NT2/D1 (cell line): ENCODE measurements at regions not wholly inside any gene's neighbourhood (a gene's known extent, or its start where the extent isn't known, plus 50 kb on each side); places are given as distances from the start of the nearest gene placed in this dataset.
A peak's percentile ranks its signal among the peaks of the same experiment; 100 is the strongest.

Experiments
- DNase-seq: peaks from one replicate; pipeline ENCODE4 v3.0.0-alpha.2; 2011; ENCODE audit warnings: low read depth, low spot score
- H3K27me3 ChIP-seq: 2 replicates; pipeline ENCODE4 v1.6.0; 2011; ENCODE audit warnings: mild to moderate bottlenecking; ENCODE audit not compliant: insufficient read length, insufficient read depth
- H3K36me3 ChIP-seq: 2 replicates; pipeline ENCODE4 v1.6.1; 2011; ENCODE audit warnings: mild to moderate bottlenecking, low read length, mixed read lengths; ENCODE audit not compliant: insufficient read depth, insufficient read length
- H3K4me1 ChIP-seq: 2 replicates; pipeline ENCODE4 v1.5.1; 2011; ENCODE audit not compliant: insufficient read depth, insufficient read length
- H3K4me3 ChIP-seq: 2 replicates; pipeline ENCODE4 v1.5.1; 2011; ENCODE audit warnings: low read depth; ENCODE audit not compliant: insufficient read length
- H3K9ac ChIP-seq: 2 replicates; pipeline ENCODE4 v1.6.0; 2011; ENCODE audit warnings: low read depth; ENCODE audit not compliant: insufficient read length
- H3K9me3 ChIP-seq: 2 replicates; pipeline ENCODE4 v1.5.1; 2011; ENCODE audit warnings: mild to moderate bottlenecking, low read length; ENCODE audit not compliant: insufficient read depth
- SUZ12 ChIP-seq: IDR thresholded peaks from 2 replicates; pipeline ENCODE4 v1.6.1; 2011; ENCODE audit not compliant: insufficient read length, insufficient read depth; ENCODE audit errors: extremely low read depth
- YY1 ChIP-seq: IDR thresholded peaks from 2 replicates; pipeline ENCODE4 v1.6.1; 2011; ENCODE audit not compliant: insufficient read length, insufficient read depth
- ZNF274 ChIP-seq: IDR thresholded peaks from 2 replicates; pipeline ENCODE4 v1.6.1; 2011; ENCODE audit warnings: mild to moderate bottlenecking, low read depth, low read length

GRCh38 chr15:31522028-31522427, 195.4 kb downstream of the KLF13 start:
- peak; percentile 25 for DNase-seq
- Histone ChIP-seq H3K4me1 (peaks cover 11% of the 10 kb centered on the region), H3K9ac (no peak overlapping the region), H3K9me3 (no peaks in the 10 kb centered on the region), H3K4me3 (no peak overlapping the region), H3K36me3 (no peaks in the 10 kb centered on the region), H3K27me3 (no peaks in the 10 kb centered on the region)
- no peak for TF ChIP-seq SUZ12
- TF ChIP-seq ZNF274, result no peak
- TF ChIP-seq YY1, result no peak

DNA sequence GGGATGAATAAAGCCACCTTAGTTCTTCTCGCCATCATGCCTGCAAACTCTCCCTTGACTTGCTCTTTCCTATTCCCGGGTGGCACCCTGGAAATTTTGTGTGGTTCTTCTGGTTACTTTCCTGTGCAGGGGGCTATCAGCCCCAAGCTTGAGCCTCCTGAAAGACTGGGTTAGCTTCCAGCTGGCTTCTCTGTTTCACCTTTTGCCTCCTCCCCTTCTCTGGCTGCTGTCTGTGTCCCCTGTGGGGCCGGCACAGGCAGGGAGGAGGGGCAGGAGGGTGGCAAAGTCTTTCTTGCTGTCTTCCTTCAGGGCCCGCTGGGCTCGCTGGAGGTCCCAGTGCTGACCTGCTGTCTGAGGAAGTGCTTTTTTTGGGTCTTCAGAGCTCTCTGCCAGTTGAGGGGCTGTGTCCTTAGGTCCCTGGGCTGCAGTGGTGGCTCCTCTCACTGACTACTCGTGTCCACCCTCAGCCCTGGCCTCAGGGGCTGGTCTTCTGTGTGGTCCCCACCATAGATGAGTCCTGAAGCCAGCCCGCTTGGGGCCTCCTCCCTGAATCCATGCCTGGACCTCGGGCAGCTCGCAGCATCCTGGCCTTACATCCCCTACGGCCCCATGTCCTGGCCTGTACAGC, 196.5 kb downstream of the KLF13 start:
- no peak for DNase-seq
- no peaks in the 10 kb centered on the region for H3K36me3 ChIP-seq
- H3K9ac ChIP-seq, result no peak overlapping the region
- no peak for TF ChIP-seq SUZ12
- no peak for TF ChIP-seq ZNF274
- TF ChIP-seq YY1, result no peak
- peaks cover 18% of the 10 kb centered on the region for H3K4me1 ChIP-seq
- no peak overlapping the region for H3K4me3 ChIP-seq
- H3K9me3 ChIP-seq, result no peaks in the 10 kb centered on the region
- no peaks in the 10 kb centered on the region for H3K27me3 ChIP-seq

DNA sequence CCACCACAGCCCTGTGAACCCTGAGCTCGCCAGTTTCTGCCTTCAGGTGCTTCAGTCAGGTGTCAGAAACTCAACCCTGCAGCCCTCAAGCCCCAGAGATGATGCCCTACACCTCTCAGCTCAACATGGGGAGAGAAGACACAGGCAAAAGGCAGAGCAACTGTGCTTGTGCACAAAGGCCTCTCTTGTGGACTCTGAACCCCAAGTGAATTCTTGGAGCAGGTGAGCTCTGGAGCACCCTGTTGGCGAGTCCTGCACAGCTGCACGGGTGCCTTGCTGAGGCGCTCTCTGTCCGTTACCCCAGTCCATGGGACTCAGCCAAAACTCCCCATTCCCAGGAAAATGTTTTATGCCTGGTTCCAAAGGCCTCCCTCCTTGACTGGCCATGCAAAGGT, 197.0 kb downstream of the KLF13 start:
- Histone ChIP-seq H3K4me1 (peaks cover 21% of the 10 kb centered on the region), H3K9ac (no peak overlapping the region), H3K27me3 (no peaks in the 10 kb centered on the region), H3K4me3 (no peak overlapping the region), H3K36me3 (no peaks in the 10 kb centered on the region), H3K9me3 (no peaks in the 10 kb centered on the region)
- no peak for TF ChIP-seq ZNF274
- no peak for TF ChIP-seq SUZ12
- no peak for TF ChIP-seq YY1
- DNase-seq, result no peak

DNA sequence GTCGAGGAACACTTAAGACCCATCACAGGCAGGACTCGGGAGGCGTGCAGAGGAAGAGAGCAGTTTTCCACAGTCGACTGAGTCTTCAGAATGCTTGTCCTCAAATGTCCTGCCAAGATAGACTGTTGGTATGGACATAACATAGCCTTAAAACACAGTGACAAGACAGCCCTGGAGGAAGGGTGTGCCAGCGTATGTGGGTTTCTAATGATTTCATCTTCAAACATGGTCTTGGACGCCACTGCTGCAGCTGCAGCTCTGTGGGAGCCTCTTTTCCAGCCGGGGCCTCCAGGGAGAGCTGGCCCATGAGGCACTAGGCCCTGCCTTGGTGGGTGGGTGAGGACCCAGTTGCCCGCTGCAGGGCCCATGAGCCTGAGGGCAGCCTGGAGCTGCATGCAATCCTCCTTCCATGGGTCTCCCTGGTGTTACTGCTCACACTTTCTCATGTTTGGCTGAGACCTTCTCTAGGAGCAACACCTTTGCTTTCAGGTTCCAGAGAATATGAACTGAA, 198.6 kb downstream of the KLF13 start:
- no peaks in the 10 kb centered on the region for H3K27me3 ChIP-seq
- no peaks in the 10 kb centered on the region for H3K9me3 ChIP-seq
- no peak overlapping the region for H3K9ac ChIP-seq
- no peak for DNase-seq
- no peak overlapping the region for H3K4me3 ChIP-seq
- H3K36me3 ChIP-seq, result no peaks in the 10 kb centered on the region
- peaks cover 21% of the 10 kb centered on the region for H3K4me1 ChIP-seq
- no peak for TF ChIP-seq YY1
- TF ChIP-seq SUZ12, result no peak
- no peak for TF ChIP-seq ZNF274

- H3K36me3 ChIP-seq, result no peaks in the 10 kb centered on the region
- H3K9ac ChIP-seq, result no peak overlapping the region
- H3K27me3 ChIP-seq, result no peaks in the 10 kb centered on the region
- no peak for DNase-seq
- no peak for TF ChIP-seq YY1
- no peak for TF ChIP-seq SUZ12
- no peak for TF ChIP-seq ZNF274
- no peaks in the 10 kb centered on the region for H3K9me3 ChIP-seq
- peaks cover 21% of the 10 kb centered on the region for H3K4me1 ChIP-seq
- H3K4me3 ChIP-seq, result no peak overlapping the region
These were observed 199.5 kb downstream of the KLF13 start for GRCh38 chr15:31525988-31526665.

GRCh38 chr15:31526916-31527690, 200.5 kb downstream of the KLF13 start:
- DNase-seq, result peak; percentile 27
- no peaks in the 10 kb centered on the region for H3K27me3 ChIP-seq
- peaks cover 19% of the 10 kb centered on the region for H3K4me1 ChIP-seq
- no peak overlapping the region for H3K4me3 ChIP-seq
- TF ChIP-seq YY1 (no peak), ZNF274 (no peak), SUZ12 (no peak)
- H3K9me3 ChIP-seq, result no peaks in the 10 kb centered on the region
- no peak overlapping the region for H3K9ac ChIP-seq
- no peaks in the 10 kb centered on the region for H3K36me3 ChIP-seq

GRCh38 chr15:31528846-31529245, 202.2 kb downstream of the KLF13 start:
- Histone ChIP-seq H3K4me1 (peaks cover 16% of the 10 kb centered on the region), H3K9me3 (no peaks in the 10 kb centered on the region), H3K36me3 (no peaks in the 10 kb centered on the region), H3K9ac (no peak overlapping the region), H3K4me3 (no peak overlapping the region), H3K27me3 (no peaks in the 10 kb centered on the region)
- no peak for TF ChIP-seq YY1
- no peak for TF ChIP-seq ZNF274
- TF ChIP-seq SUZ12, result no peak
- DNase-seq, result no peak
